HG03520 (cell line): ENCODE measurements at regions not wholly inside any gene's neighbourhood (a gene's known extent, or its start where the extent isn't known, plus 50 kb on each side); places are given as distances from the start of the nearest gene placed in this dataset.
"Not testable (repeated sequence)": the region's sequence is repeated elsewhere in the genome, so short reads cannot be mapped to it uniquely, and the experiment has no call there.

ENCODE experiments used
- ATAC-seq: cut with Tn5 transposase; IDR thresholded peaks from one replicate; pipeline ENCODE4 v1.9.1; 2021; ENCODE audit warnings: mild to moderate bottlenecking, moderate library complexity; ENCODE audit not compliant: unreplicated experiment

DNA sequence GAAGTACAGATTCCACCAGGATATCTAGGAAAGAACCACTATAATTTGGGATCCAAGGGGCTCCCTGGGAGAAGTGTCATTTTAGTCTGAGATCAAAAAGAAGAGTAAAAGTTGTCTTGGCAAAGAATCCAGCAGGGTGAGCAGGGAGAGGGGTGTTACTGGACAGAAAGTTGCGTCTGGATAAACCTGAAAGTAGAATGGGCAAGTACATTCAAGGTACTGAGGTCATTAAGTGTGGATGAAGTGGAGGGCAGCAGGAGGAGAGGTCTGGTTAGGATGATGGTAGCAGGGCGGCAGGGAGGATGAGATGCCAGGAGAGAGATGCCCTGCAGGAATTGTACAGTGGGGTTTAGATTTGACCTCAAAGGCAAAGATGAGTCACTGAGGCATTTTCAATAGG, 253.3 kb downstream of the KLF13 start:
- no peak for ATAC-seq

DNA sequence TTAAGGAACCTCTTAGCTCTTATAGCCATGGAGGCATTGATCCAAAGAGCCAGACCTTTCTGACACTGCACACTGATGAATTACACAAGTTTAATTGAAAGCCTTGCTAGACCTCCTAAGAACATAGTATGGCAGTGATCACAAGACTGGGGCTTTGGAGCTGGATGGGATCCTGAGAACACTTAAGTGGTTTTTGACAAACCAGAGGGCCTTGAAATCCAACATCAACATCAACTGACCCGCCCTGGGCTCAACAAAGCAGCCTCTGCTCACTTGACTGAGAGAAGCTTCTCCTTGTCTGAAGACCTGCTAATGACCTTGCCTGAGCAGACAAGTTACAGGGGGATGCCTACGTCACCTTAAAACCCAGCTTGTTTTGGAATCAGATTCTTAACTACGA, 257.6 kb downstream of the KLF13 start:
- no peak for ATAC-seq

DNA sequence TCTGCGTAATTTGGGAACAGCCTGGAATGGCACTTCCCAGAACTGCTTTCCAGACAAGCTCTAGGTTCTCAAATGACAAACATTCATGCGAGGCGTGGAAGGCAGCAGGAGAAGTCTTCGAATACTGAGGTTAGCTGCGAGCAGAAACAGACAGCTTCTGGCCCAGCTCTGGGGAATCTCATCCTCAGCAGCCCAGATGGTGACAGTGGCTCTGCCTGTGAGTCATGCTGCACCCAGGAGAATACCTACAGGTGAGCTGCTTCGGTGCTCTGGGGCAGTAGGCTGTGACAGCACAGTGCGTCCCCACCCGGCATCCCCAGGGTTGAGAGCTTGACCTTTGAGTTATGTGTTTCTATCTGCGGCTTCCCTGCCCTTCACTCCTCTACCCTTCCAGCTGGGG, 258.6 kb downstream of the KLF13 start:
- ATAC-seq = no peak

DNA sequence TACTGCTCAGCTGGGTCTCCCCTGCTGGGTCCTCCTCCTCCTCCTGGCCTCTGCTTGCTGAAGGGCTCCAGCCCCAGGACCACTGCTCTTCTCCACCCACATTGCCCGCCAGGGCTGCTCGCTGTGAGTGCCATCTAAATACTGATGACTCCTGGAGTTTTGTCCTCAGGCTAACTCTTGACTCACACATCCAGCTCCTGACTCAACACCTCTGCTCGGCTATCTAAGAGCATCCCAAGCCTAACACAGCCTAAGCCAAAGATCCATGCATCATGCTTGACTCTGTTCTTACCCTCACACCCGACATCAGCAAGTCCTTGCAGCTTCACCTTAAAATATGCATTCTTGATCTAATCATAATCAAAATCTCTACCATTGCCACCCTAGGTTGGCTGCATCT, 260.2 kb downstream of the KLF13 start:
- no peak for ATAC-seq

GRCh38 chr15:31587583-31587982, 260.9 kb downstream of the KLF13 start:
- ATAC-seq = no peak

DNA sequence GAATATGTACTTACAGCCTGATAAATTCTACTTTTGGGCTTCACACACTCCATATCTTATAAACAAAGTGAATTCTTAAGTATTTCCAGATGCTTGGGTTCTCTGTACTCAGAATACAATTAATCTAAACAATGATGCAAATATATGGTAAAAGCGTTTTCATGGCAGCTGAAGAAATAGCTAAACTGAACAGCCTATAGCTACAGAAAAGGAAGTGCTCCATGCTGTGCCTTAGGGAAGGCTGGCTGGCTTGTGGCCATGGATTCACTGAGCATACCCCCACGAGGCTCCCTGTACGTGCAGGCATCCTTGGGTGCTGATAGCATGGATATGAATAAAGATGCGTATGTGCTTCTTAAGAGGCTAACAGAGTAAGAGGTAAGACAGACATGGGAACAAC, 264.0 kb downstream of the KLF13 start:
- ATAC-seq = no peak

GRCh38 chr15:31591908-31592307, 265.3 kb downstream of the KLF13 start:
- no peak for ATAC-seq

GRCh38 chr15:31597466-31597865, 270.8 kb downstream of the KLF13 start:
- ATAC-seq = no peak

- ATAC-seq = no peak
These were observed 272.0 kb downstream of the KLF13 start for GRCh38 chr15:31598620-31599019.

GRCh38 chr15:31605467-31605931, 278.9 kb downstream of the KLF13 start:
- ATAC-seq = no peak

- ATAC-seq = no peak
These were observed 279.6 kb downstream of the KLF13 start for GRCh38 chr15:31606194-31606669.

GRCh38 chr15:31606931-31607497, 280.4 kb downstream of the KLF13 start:
- no peak for ATAC-seq

- no peak for ATAC-seq
These were observed 281.0 kb downstream of the KLF13 start for GRCh38 chr15:31607656-31608055.

DNA sequence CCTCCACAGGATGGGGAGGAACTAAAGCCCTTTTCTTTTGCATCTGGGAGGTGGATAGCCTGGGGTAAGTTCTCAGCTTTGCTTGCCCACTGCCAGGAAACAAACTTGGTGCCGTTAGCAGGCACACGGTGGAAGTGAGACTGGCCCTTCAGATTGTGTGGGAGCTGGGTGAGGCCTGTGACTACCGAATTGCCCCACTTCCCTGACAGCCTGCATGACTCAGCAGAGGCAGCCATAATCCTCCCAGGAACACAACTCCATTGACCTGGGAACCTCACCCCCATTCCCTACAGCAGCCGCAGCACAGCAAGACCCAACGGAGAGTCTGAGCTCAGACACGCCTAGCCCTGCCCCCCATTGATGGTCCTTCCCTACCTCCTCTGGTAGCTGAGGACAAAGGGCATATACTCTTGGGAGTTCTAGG, 282.6 kb downstream of the KLF13 start:
- no peak for ATAC-seq

DNA sequence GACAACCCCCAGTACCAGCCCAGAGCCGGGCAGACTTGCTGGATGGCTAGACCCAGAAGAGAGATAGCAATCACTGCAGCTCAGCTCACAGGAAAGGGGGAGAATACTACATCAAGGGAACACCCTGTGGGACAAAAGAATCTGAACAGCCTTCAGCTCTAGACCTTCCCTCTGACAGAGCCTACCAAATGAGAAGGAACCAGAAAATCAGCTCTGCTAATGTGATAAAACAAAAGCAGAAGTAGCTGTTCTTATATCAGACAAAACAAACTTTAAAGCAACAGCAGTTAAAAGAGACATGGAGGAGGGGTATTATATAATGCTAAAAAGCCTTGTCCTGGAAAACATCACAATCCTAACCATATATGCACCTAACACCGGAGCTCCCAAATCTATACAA, 283.3 kb downstream of the KLF13 start:
- no peak for ATAC-seq

- no peak for ATAC-seq
These were observed 289.2 kb downstream of the KLF13 start for GRCh38 chr15:31615643-31616415.

DNA sequence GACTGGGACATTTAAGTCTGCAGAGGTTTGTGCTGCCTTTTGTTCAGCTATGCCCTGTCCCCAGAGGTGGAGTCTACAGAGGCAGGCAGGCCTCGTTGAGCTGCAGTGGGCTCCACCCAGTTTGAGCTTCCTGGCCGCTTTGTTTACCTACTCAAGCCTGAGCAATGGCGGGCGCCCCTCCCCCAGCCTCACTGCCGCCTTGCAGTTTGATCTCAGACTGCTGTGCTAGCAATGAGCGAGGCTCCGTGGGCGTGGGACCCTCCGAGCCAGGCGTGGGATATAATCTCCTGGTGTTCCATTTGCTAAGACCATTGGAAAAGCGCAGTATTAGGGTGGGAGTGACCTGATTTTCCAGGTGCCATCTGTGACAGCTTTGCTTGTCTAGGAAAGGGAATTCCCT, 296.7 kb downstream of the KLF13 start:
- ATAC-seq = not testable (repeated sequence)

DNA sequence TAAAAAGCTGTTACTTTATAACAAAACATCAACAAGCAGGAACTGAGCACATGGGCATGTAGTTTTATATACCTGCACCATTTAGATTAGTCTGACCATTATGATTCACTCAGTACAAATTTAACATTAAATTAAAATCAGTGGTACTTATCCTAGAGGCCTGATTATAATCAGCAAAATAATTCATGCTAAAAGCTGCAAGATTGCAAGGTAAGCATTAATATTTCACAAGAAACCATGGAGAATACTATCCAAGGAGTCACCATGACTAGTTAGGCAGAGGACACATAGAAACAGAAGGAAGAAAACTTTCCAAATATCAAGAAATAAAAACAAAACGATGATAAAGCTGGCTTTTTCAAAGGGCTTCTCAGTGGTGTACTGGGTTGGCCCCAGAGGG, 297.5 kb downstream of the KLF13 start:
- ATAC-seq = not testable (repeated sequence)

GRCh38 chr15:31635715-31636114, 309.1 kb downstream of the KLF13 start:
- ATAC-seq = not testable (repeated sequence)

- not testable (repeated sequence) for ATAC-seq
These were observed 310.3 kb downstream of the KLF13 start for GRCh38 chr15:31636911-31637310.

DNA sequence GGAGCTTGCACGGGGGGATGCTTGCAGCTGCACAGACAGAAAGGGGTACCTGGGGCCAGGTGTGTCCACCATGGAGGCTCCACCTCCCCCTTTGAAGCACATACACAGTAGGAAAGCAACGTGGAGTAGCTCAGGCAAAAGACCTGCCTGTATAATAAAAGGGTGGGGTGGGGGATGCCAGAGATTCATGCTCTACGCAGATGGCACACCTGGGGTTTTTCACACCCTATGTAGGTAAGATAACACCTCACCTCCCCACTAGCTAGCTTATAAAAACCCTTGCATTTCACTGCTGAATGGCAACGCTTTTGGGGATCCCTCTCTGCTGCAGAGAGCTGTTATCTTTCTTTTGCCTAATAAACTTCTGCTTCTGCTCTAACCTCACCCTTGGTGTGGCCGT, 317.3 kb downstream of the KLF13 start:
- not testable (repeated sequence) for ATAC-seq

GRCh38 chr15:31644761-31645160, 318.1 kb downstream of the KLF13 start:
- not testable (repeated sequence) for ATAC-seq
